H1 (cell line): ENCODE measurements at regions not wholly inside any gene's neighbourhood (a gene's known extent, or its start where the extent isn't known, plus 50 kb on each side); places are given as distances from the start of the nearest gene placed in this dataset.

ENCODE experiments used
- CTCF ChIA-PET: fragments of 300-600 bp; sonication (Branson Sonifier 250); formaldehyde crosslinking; loops from one replicate; lab custom pipeline; 2021; ENCODE audit not compliant: partially characterized antibody; lab: Charles Lee
- POLR2A ChIA-PET: fragments of 300-600 bp; sonication (Branson Sonifier 250); formaldehyde crosslinking; loops from one replicate; lab custom pipeline; 2021; ENCODE audit warnings: inconsistent platforms; ENCODE audit not compliant: partially characterized antibody; lab: Charles Lee
- DNase-seq, 2 experiments: peaks; one replicate each; pipeline versions ENCODE4 v3.0.0 to v3.0.0-alpha.2; 2010 to 2022; ENCODE audit warnings: low spot score in 2 of 2, low read depth in 1 of 2, mixed read lengths in 1 of 2
- FAIRE-seq: peaks from 2 replicates; lab custom pipeline; 2011; peaks lifted over from hg19 to GRCh38; lab: Jason Lieb, UNC
- H2AFZ ChIP-seq: 2 replicates; pipeline ENCODE4 v1.8.1; 2012; ENCODE audit warnings: low read length, inconsistent platforms
- H2AK5ac ChIP-seq: 2 replicates; pipeline ENCODE4 v1.6.1; 2013; ENCODE audit warnings: low read depth, low read length
- H2BK120ac ChIP-seq: replicated peaks from 2 replicates; pipeline ENCODE3; 2013; ENCODE audit warnings: low read depth, low read length, inconsistent platforms
- H2BK12ac ChIP-seq: 2 replicates; pipeline ENCODE4 v1.6.1; 2013; ENCODE audit warnings: low read depth, low read length
- H2BK15ac ChIP-seq: 2 replicates; pipeline ENCODE4 v1.6.1; 2013; ENCODE audit warnings: low read length
- H2BK20ac ChIP-seq: 2 replicates; pipeline ENCODE4 v1.6.1; 2013; ENCODE audit warnings: low read length
- H2BK5ac ChIP-seq: 2 replicates; pipeline ENCODE4 v1.6.1; 2013; ENCODE audit warnings: low read depth, low read length
- H3K14ac ChIP-seq: 2 replicates; pipeline ENCODE4 v1.6.1; 2013; ENCODE audit warnings: inconsistent platforms; ENCODE audit not compliant: insufficient read length
- H3K18ac ChIP-seq: 2 replicates; pipeline ENCODE4 v1.6.1; 2013; ENCODE audit warnings: low read length; ENCODE audit errors: extremely low read depth
- H3K23ac ChIP-seq: 2 replicates; pipeline ENCODE4 v1.6.1; 2013; ENCODE audit warnings: inconsistent platforms; ENCODE audit not compliant: insufficient read length
- H3K23me2 ChIP-seq: 2 replicates; pipeline ENCODE4 v1.6.1; 2013; ENCODE audit warnings: low read depth, low read length
- H3K27ac ChIP-seq: 2 replicates; pipeline ENCODE4 v1.6.1; 2011; ENCODE audit warnings: low read depth, low read length, inconsistent platforms
- H3K27me3 ChIP-seq, 4 experiments: replicated peaks in 1 of 4; 1 replicate in 1 of 4; 2 replicates in 3 of 4; pipeline versions ENCODE4 v1.6.1 to v1.8.1; 2011 to 2013; ENCODE audit warnings: low read length in 3 of 4, mild to moderate bottlenecking in 3 of 4, inconsistent platforms in 2 of 4, mixed read lengths in 2 of 4, moderate library complexity in 1 of 4; ENCODE audit not compliant: control insufficient read depth in 3 of 4, insufficient read depth in 3 of 4; ENCODE audit errors: extremely low read depth in 1 of 4
- H3K36me3 ChIP-seq, 4 experiments: 2 replicates each; pipeline versions ENCODE4 v1.6.1 to v1.8.1; 2011 to 2013; ENCODE audit warnings: mild to moderate bottlenecking in 4 of 4, low read length in 3 of 4, moderate library complexity in 2 of 4, control low read depth in 1 of 4, inconsistent platforms in 1 of 4; ENCODE audit not compliant: insufficient read depth in 4 of 4, control insufficient read depth in 2 of 4
- H3K4ac ChIP-seq: replicated peaks from 2 replicates; pipeline ENCODE3; 2013; ENCODE audit warnings: low read length, low read depth, mixed read lengths, inconsistent platforms; ENCODE audit not compliant: insufficient read length
- H3K4me1 ChIP-seq, 4 experiments: replicated peaks in 1 of 4; 1 replicate in 1 of 4; 2 replicates in 3 of 4; pipeline versions ENCODE4 v1.6.1 to v1.8.1; 2011 to 2013; ENCODE audit warnings: low read length in 3 of 4, inconsistent platforms in 2 of 4, mixed read lengths in 1 of 4; ENCODE audit not compliant: insufficient read depth in 4 of 4, control insufficient read depth in 3 of 4
- H3K4me2 ChIP-seq, 2 experiments: 2 replicates each; pipeline versions ENCODE4 v1.6.1 to v1.8.1; 2011 to 2013; ENCODE audit warnings: low read depth in 2 of 2, low read length in 2 of 2, control low read depth in 1 of 2, inconsistent platforms in 1 of 2, mild to moderate bottlenecking in 1 of 2; ENCODE audit not compliant: insufficient read depth in 1 of 2
- H3K4me3 ChIP-seq, 4 experiments: fragments of 200-600, 300-600 bp in 1 of 4; sonication (generic), shearing (Covaris generic), sonication (Bioruptor Twin) in 1 of 4; 2 replicates each; pipeline versions ENCODE4 v1.5.1 to v1.8.1; 2011 to 2016; ENCODE audit warnings: low read length in 4 of 4, low read depth in 3 of 4, control low read depth in 2 of 4, inconsistent platforms in 2 of 4, mild to moderate bottlenecking in 2 of 4, mixed read lengths in 1 of 4, moderate library complexity in 1 of 4; ENCODE audit not compliant: insufficient read depth in 2 of 4; ENCODE audit errors: extremely low read depth in 1 of 4
- H3K56ac ChIP-seq: replicated peaks from 2 replicates; pipeline ENCODE3; 2013; ENCODE audit warnings: low read depth, mild to moderate bottlenecking, mixed read lengths, low read length, inconsistent platforms; ENCODE audit not compliant: insufficient read length
- H3K79me1 ChIP-seq: 2 replicates; pipeline ENCODE4 v1.6.1; 2013; ENCODE audit warnings: low read depth, low read length, control low read depth
- H3K79me2 ChIP-seq, 2 experiments: 2 replicates each; pipeline versions ENCODE4 v1.6.1 to v1.8.1; 2012 to 2013; ENCODE audit warnings: low read length in 2 of 2, mild to moderate bottlenecking in 2 of 2, inconsistent platforms in 1 of 2; ENCODE audit not compliant: insufficient read depth in 2 of 2, control insufficient read depth in 1 of 2
- H3K9ac ChIP-seq, 4 experiments: replicated peaks in 1 of 4; 1 replicate in 1 of 4; 2 replicates in 3 of 4; pipeline versions ENCODE4 v1.6.1 to v1.8.1; 2011 to 2013; ENCODE audit warnings: low read depth in 3 of 4, low read length in 3 of 4, control low read depth in 2 of 4, mild to moderate bottlenecking in 2 of 4, moderate library complexity in 2 of 4, inconsistent platforms in 1 of 4; ENCODE audit errors: extremely low read depth in 1 of 4
- H3K9me3 ChIP-seq, 2 experiments: 2 replicates each; pipeline versions ENCODE4 v1.6.1 to v1.8.1; 2012 to 2013; ENCODE audit warnings: mild to moderate bottlenecking in 2 of 2, moderate library complexity in 2 of 2, control low read depth in 1 of 2, inconsistent platforms in 1 of 2, low read depth in 1 of 2, low read length in 1 of 2, mixed read lengths in 1 of 2; ENCODE audit not compliant: insufficient read depth in 2 of 2
- H4K20me1 ChIP-seq, 2 experiments: replicated peaks in 1 of 2; 2 replicates each; pipeline versions ENCODE3 to v1.8.1; 2011 to 2013; ENCODE audit warnings: inconsistent platforms in 2 of 2, low read length in 2 of 2, mild to moderate bottlenecking in 1 of 2; ENCODE audit not compliant: insufficient read depth in 2 of 2, control insufficient read depth in 1 of 2
- H4K5ac ChIP-seq: 2 replicates; pipeline ENCODE4 v1.6.1; 2013; ENCODE audit warnings: low read length, low read depth, mixed read lengths, inconsistent platforms; ENCODE audit not compliant: insufficient read length
- H4K8ac ChIP-seq: 2 replicates; pipeline ENCODE4 v1.8.0; 2013; ENCODE audit warnings: mild to moderate bottlenecking, moderate library complexity, low read length, inconsistent platforms; ENCODE audit not compliant: insufficient read depth; ENCODE audit errors: extremely low read depth
- H4K91ac ChIP-seq: replicated peaks from 2 replicates; pipeline ENCODE3; 2013; ENCODE audit warnings: low read length, mixed read lengths, inconsistent platforms; ENCODE audit not compliant: insufficient read length
- POU5F1 ChIP-seq: IDR thresholded peaks from 2 replicates; pipeline ENCODE4 v1.6.1; 2011; ENCODE audit warnings: low read depth, mild to moderate bottlenecking, low read length, moderate library complexity
- SIX5 ChIP-seq: IDR thresholded peaks from 2 replicates; pipeline ENCODE4 v1.6.1; 2011; ENCODE audit warnings: mild to moderate bottlenecking, low read depth, low read length
- WGBS, 2 experiments: shearing (Covaris generic) in 1 of 2; methylation state at CpG; one replicate each; pipeline versions ENCODE4 v1.1.6 to v1.1.7; 2013 to 2015; ENCODE audit warnings: low lambda C conversion rate in 2 of 2, mixed read lengths in 2 of 2, inconsistent platforms in 1 of 2, low coverage in 1 of 2, missing lambda C conversion rate in 1 of 2; ENCODE audit not compliant: insufficient replicate concordance in 2 of 2, insufficient coverage in 1 of 2, insufficient read length in 1 of 2; ENCODE audit errors: extremely low coverage in 1 of 2, missing lambda C conversion rate in 1 of 2; 5-methylcytosine and 5-hydroxymethylcytosine counted together

DNA sequence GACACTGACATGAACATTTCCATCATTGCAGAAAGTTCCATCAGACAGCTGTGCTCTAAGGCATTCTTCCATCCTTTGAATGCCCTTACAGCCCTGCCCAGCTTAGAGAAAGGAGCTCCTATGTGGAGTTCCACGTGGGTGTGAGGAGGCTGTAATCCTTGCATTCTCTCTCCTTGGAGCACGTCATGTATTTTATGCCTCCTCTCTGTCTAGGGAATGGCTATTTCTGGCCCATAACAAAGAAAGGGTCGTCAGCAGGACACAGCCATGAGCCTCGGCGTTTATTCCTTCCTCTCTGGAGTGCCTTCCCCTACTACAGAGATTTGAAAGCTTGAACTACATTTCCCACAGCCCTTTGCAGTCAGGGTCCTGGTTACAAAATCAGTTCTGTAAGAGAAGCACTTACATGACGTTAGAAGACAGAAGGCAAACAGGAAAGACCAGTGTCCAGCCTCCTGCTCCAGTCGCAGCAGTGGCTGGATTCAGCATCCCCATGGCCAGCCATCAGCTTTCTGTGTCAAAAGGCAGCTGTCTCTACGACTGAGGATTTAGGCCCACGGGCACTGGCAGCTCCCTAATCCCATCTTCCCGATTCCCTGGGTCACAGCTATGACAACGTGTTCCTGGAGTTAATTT, 234.9 kb downstream of the TFCP2L1 start:
- Histone ChIP-seq H2BK120ac (no peak overlapping the region), H3K79me2 (no peaks in the 10 kb centered on the region), H4K20me1 (no peaks in the 10 kb centered on the region), H3K18ac (no peak overlapping the region), H3K27ac (no peak overlapping the region), H4K8ac (no peak overlapping the region), H3K4me3 (no peak overlapping the region), H3K14ac (no peak overlapping the region), H3K27me3 (peaks cover 0 to 2% (median 2%) of the 10 kb centered on the region in 4 experiments; a peak in 3 of 7 replicates), H3K23ac (no peak overlapping the region), H3K56ac (no peak overlapping the region), H3K79me1 (no peaks in the 10 kb centered on the region), H2BK5ac (no peak overlapping the region), H3K9ac (no peak overlapping the region), H2BK20ac (no peak overlapping the region), H4K91ac (no peak overlapping the region), H3K4me1 (no peaks in the 10 kb centered on the region), H2AFZ (no peak overlapping the region), H3K36me3 (no peaks in the 10 kb centered on the region), H3K9me3 (0 out of 4 replicates have a peak, but pooled peaks cover 0 to 2% of the 10 kb centered on the region in 2 experiments), H3K23me2 (no peaks in the 10 kb centered on the region), H3K4ac (no peak overlapping the region), H3K4me2 (no peak overlapping the region), H2BK12ac (no peak overlapping the region), H4K5ac (no peak overlapping the region), H2BK15ac (no peak overlapping the region), H2AK5ac (no peak overlapping the region)
- no peak for FAIRE-seq
- ChIA-PET CTCF (interaction anchor here (0.9 to 2.4 kb wide), 15 partner anchors 9 to 498 kb away, joined by 3 to 6 read pairs (median 3); no protein-coding TSS in a partner anchor), POLR2A (interaction anchor here (4.6 kb wide), 1 partner anchor 26 kb away, joined by 26 read pairs; no protein-coding TSS in a partner anchor)
- WGBS, 2 experiments = 71% methylated on average over 11 of the region's 11 CpGs; no CpG with 5 or more reads in 1 of the 2 experiments
- DNase-seq = no peak
- no peak for TF ChIP-seq POU5F1
- peak; percentile 17; the same call in 1 of the 2 replicates for TF ChIP-seq SIX5
